Stomach (tissue), 4 donors: ENCODE measurements at regions not wholly inside any gene's neighbourhood (a gene's known extent, or its start where the extent isn't known, plus 50 kb on each side); places are given as distances from the start of the nearest gene placed in this dataset.

Source experiments
- EP300 ChIP-seq: sonication (generic); formaldehyde crosslinking; IDR thresholded peaks from one replicate; pipeline ENCODE4 v1.6.1; 2017; ENCODE audit warnings: antibody characterized with exemption
- POLR2A ChIP-seq, 4 donors: fragments of 450-650 bp; IDR thresholded peaks; one replicate each; pipeline ENCODE4 v1.6.1; 2016; ENCODE audit warnings: antibody characterized with exemption in 4 of 4, control low read depth in 2 of 4, mild to moderate bottlenecking in 1 of 4, moderate library complexity in 1 of 4
- POLR2AphosphoS5 ChIP-seq, 3 donors: sonication (generic); formaldehyde crosslinking; IDR thresholded peaks; one replicate each; pipeline ENCODE4 v1.6.1; 2016; ENCODE audit warnings: antibody characterized with exemption in 3 of 3
- TF ChIP-seq, protein P1 (sequence below), 7 experiments: fragments of 450-650 bp in 4 of 7; fragments of 200-600 bp in 3 of 7; sonication (generic) in 3 of 7; IDR thresholded peaks; one replicate each; pipeline ENCODE4 v1.5.1; 2016 to 2019; ENCODE audit warnings: antibody characterized with exemption in 7 of 7, control low read depth in 2 of 7, mild to moderate bottlenecking in 1 of 7

- TF ChIP-seq POLR2AphosphoS5 (IDR thresholded peaks at IDR 0.05) (no peak), EP300 (no peak), POLR2A (IDR thresholded peaks at IDR 0.05) (no peak)
- TF ChIP-seq, protein P1, sequence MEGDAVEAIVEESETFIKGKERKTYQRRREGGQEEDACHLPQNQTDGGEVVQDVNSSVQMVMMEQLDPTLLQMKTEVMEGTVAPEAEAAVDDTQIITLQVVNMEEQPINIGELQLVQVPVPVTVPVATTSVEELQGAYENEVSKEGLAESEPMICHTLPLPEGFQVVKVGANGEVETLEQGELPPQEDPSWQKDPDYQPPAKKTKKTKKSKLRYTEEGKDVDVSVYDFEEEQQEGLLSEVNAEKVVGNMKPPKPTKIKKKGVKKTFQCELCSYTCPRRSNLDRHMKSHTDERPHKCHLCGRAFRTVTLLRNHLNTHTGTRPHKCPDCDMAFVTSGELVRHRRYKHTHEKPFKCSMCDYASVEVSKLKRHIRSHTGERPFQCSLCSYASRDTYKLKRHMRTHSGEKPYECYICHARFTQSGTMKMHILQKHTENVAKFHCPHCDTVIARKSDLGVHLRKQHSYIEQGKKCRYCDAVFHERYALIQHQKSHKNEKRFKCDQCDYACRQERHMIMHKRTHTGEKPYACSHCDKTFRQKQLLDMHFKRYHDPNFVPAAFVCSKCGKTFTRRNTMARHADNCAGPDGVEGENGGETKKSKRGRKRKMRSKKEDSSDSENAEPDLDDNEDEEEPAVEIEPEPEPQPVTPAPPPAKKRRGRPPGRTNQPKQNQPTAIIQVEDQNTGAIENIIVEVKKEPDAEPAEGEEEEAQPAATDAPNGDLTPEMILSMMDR (IDR thresholded peaks at IDR 0.05): no peak
Measured at GRCh38 chr2:13542642-13543041, 825.9 kb downstream of the TRIB2 start.
